Tibial artery (tissue), 4 donors: ENCODE measurements at regions not wholly inside any gene's neighbourhood (a gene's known extent, or its start where the extent isn't known, plus 50 kb on each side); places are given as distances from the start of the nearest gene placed in this dataset.

Experiments
- DNase-seq, 2 donors: peaks; one replicate each; pipeline ENCODE4 v3.0.0-alpha.2; 2019
- H3K27ac ChIP-seq, 2 donors: fragments of 200-600 bp; sonication (generic) in 1 of 2; 1 replicate in 1 of 2; 2 replicates in 1 of 2; pipeline ENCODE4 v1.5.1; 2018 to 2019; ENCODE audit warnings: mild to moderate bottlenecking in 1 of 2
- H3K27me3 ChIP-seq, 2 donors: fragments of 200-600 bp; sonication (generic) in 1 of 2; one replicate each; pipeline versions ENCODE4 v1.5.1 to v1.6.0; 2016 to 2019
- H3K36me3 ChIP-seq, 3 donors: fragments of 200-600 bp; sonication (generic) in 2 of 3; one replicate each; pipeline ENCODE4 v1.5.1; 2016 to 2019; ENCODE audit warnings: mild to moderate bottlenecking in 2 of 3
- H3K4me1 ChIP-seq, 4 donors: fragments of 200-600 bp; sonication (generic) in 2 of 4; 1 replicate in 3 of 4; 2 replicates in 1 of 4; pipeline ENCODE4 v1.5.1; 2016 to 2019
- H3K4me3 ChIP-seq, 2 donors: fragments of 200-600 bp; sonication (generic) in 1 of 2; 1 replicate in 1 of 2; 2 replicates in 1 of 2; pipeline ENCODE4 v1.5.1; 2018 to 2019; ENCODE audit warnings: mild to moderate bottlenecking in 2 of 2
- H3K9me3 ChIP-seq, 3 donors: fragments of 200-600 bp; sonication (generic) in 1 of 3; one replicate each; pipeline ENCODE4 v1.5.1; 2016 to 2019
- intact Hi-C: fragments of 100-400 bp; cut with DNase I; formaldehyde crosslinking; loops from one replicate; pipeline ENCODE4 v1.15.0; 2023; ENCODE audit warnings: low total_unique reads
- TF ChIP-seq, protein P1 (sequence below), 2 experiments: fragments of 200-600 bp in 1 of 2; fragments of 450-650 bp in 1 of 2; IDR thresholded peaks; one replicate each; pipeline ENCODE4 v1.5.1; 2017 to 2019; ENCODE audit warnings: antibody characterized with exemption in 2 of 2, mild to moderate bottlenecking in 1 of 2, moderate library complexity in 1 of 2

DNA sequence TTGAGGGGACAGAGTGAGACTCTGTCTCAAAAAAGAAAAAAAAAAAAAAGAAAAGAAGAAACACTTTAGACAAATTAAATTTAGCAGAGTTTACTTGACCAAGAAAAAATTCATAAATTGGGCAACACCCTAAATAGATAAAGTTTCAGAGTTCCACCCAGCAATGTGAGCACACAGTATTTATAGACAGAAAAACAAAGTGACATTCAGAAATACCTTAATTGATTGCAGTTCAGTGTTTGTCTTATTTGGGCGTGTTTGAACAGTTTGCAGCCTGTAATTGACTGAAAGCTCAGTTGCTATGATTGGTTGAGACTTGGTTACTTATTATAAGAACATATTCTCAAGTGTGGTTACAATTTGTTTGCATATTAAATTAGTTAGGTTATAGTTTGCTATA is 603.5 kb upstream of the NEGR1 start:
- Histone ChIP-seq H3K4me1 (no peaks in the 10 kb centered on the region), H3K4me3 (no peak overlapping the region), H3K36me3 (no peaks in the 10 kb centered on the region), H3K9me3 (no peaks in the 10 kb centered on the region), H3K27ac (no peak overlapping the region), H3K27me3 (no peaks in the 10 kb centered on the region)
- DNase-seq, result no peak
- TF ChIP-seq, protein P1, sequence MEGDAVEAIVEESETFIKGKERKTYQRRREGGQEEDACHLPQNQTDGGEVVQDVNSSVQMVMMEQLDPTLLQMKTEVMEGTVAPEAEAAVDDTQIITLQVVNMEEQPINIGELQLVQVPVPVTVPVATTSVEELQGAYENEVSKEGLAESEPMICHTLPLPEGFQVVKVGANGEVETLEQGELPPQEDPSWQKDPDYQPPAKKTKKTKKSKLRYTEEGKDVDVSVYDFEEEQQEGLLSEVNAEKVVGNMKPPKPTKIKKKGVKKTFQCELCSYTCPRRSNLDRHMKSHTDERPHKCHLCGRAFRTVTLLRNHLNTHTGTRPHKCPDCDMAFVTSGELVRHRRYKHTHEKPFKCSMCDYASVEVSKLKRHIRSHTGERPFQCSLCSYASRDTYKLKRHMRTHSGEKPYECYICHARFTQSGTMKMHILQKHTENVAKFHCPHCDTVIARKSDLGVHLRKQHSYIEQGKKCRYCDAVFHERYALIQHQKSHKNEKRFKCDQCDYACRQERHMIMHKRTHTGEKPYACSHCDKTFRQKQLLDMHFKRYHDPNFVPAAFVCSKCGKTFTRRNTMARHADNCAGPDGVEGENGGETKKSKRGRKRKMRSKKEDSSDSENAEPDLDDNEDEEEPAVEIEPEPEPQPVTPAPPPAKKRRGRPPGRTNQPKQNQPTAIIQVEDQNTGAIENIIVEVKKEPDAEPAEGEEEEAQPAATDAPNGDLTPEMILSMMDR (IDR thresholded peaks at IDR 0.05), result no peak
- intact Hi-C loops, result no loop called here

- Histone ChIP-seq H3K4me1 (no peaks in the 10 kb centered on the region), H3K9me3 (no peaks in the 10 kb centered on the region), H3K27me3 (no peaks in the 10 kb centered on the region), H3K27ac (no peak overlapping the region), H3K36me3 (no peaks in the 10 kb centered on the region), H3K4me3 (no peak overlapping the region)
- no peak for DNase-seq
- intact Hi-C loops, result no loop called here
- TF ChIP-seq, protein P1 (IDR thresholded peaks at IDR 0.05), result no peak
These were observed 602.7 kb upstream of the NEGR1 start for GRCh38 chr1:72885017-72885416.

GRCh38 chr1:72869873-72870272 is 587.5 kb upstream of the NEGR1 start:
- Histone ChIP-seq H3K36me3 (no peaks in the 10 kb centered on the region), H3K9me3 (no peaks in the 10 kb centered on the region), H3K27me3 (no peaks in the 10 kb centered on the region), H3K4me1 (no peaks in the 10 kb centered on the region), H3K4me3 (no peak overlapping the region), H3K27ac (no peak overlapping the region)
- intact Hi-C loops, result no loop called here
- DNase-seq, result no peak
- TF ChIP-seq, protein P1 (IDR thresholded peaks at IDR 0.05), result no peak

GRCh38 chr1:72869441-72869840 is 587.1 kb upstream of the NEGR1 start:
- Histone ChIP-seq H3K4me3 (no peak overlapping the region), H3K27me3 (no peaks in the 10 kb centered on the region), H3K36me3 (no peaks in the 10 kb centered on the region), H3K9me3 (no peaks in the 10 kb centered on the region), H3K4me1 (no peaks in the 10 kb centered on the region), H3K27ac (no peak overlapping the region)
- DNase-seq, result no peak
- intact Hi-C loops, result no loop called here
- TF ChIP-seq, protein P1 (IDR thresholded peaks at IDR 0.05), result no peak

GRCh38 chr1:72851597-72851996 is 569.3 kb upstream of the NEGR1 start:
- no peak for DNase-seq
- intact Hi-C loops, result no loop called here
- H3K27me3 ChIP-seq, result no peaks in the 10 kb centered on the region
- H3K27ac ChIP-seq, result no peak overlapping the region
- no peak overlapping the region for H3K4me3 ChIP-seq
- TF ChIP-seq, protein P1 (IDR thresholded peaks at IDR 0.05), result no peak
- H3K36me3 ChIP-seq, result no peaks in the 10 kb centered on the region
- peaks cover 0 to 10% (median 3%) of the 10 kb centered on the region in 4 donors for H3K4me1 ChIP-seq
- H3K9me3 ChIP-seq, result no peaks in the 10 kb centered on the region

- no peaks in the 10 kb centered on the region for H3K27me3 ChIP-seq
- no peak overlapping the region for H3K27ac ChIP-seq
- H3K9me3 ChIP-seq, result no peaks in the 10 kb centered on the region
- peaks cover 0 to 16% (median 4%) of the 10 kb centered on the region in 4 donors for H3K4me1 ChIP-seq
- intact Hi-C loops, result no loop called here
- TF ChIP-seq, protein P1 (IDR thresholded peaks at IDR 0.05), result no peak
- DNase-seq, result no peak
- H3K4me3 ChIP-seq, result no peak overlapping the region
- H3K36me3 ChIP-seq, result no peaks in the 10 kb centered on the region
These were observed 566.7 kb upstream of the NEGR1 start for GRCh38 chr1:72848997-72849396.
